GM12865 (cell line): ENCODE measurements at regions not wholly inside any gene's neighbourhood (a gene's known extent, or its start where the extent isn't known, plus 50 kb on each side); places are given as distances from the start of the nearest gene placed in this dataset.

Experiments used
- DNase-seq: peaks from one replicate; pipeline ENCODE4 v3.0.0; 2010; ENCODE audit warnings: low read depth
- H3K4me3 ChIP-seq: 2 replicates; pipeline ENCODE4 v1.5.1; 2011; ENCODE audit warnings: mild to moderate bottlenecking, low read depth, low read length, control low read depth
- TF ChIP-seq, protein P1 (sequence below): IDR thresholded peaks from 2 replicates; pipeline ENCODE4 v1.5.1; 2011; ENCODE audit warnings: low read length, control low read depth, low read depth, inconsistent platforms; ENCODE audit not compliant: insufficient read depth; ENCODE audit errors: missing control alignments

GRCh38 chr2:16774091-16774490, 108.5 kb upstream of the CYRIA start:
- H3K4me3 ChIP-seq = no peak overlapping the region
- TF ChIP-seq, protein P1, sequence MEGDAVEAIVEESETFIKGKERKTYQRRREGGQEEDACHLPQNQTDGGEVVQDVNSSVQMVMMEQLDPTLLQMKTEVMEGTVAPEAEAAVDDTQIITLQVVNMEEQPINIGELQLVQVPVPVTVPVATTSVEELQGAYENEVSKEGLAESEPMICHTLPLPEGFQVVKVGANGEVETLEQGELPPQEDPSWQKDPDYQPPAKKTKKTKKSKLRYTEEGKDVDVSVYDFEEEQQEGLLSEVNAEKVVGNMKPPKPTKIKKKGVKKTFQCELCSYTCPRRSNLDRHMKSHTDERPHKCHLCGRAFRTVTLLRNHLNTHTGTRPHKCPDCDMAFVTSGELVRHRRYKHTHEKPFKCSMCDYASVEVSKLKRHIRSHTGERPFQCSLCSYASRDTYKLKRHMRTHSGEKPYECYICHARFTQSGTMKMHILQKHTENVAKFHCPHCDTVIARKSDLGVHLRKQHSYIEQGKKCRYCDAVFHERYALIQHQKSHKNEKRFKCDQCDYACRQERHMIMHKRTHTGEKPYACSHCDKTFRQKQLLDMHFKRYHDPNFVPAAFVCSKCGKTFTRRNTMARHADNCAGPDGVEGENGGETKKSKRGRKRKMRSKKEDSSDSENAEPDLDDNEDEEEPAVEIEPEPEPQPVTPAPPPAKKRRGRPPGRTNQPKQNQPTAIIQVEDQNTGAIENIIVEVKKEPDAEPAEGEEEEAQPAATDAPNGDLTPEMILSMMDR = no peak
- no peak for DNase-seq

- no peak overlapping the region for H3K4me3 ChIP-seq
- TF ChIP-seq, protein P1 = peak; percentile 53
- DNase-seq = peak; percentile 53
Measured at GRCh38 chr2:16773080-16773713, 107.6 kb upstream of the CYRIA start.

DNA sequence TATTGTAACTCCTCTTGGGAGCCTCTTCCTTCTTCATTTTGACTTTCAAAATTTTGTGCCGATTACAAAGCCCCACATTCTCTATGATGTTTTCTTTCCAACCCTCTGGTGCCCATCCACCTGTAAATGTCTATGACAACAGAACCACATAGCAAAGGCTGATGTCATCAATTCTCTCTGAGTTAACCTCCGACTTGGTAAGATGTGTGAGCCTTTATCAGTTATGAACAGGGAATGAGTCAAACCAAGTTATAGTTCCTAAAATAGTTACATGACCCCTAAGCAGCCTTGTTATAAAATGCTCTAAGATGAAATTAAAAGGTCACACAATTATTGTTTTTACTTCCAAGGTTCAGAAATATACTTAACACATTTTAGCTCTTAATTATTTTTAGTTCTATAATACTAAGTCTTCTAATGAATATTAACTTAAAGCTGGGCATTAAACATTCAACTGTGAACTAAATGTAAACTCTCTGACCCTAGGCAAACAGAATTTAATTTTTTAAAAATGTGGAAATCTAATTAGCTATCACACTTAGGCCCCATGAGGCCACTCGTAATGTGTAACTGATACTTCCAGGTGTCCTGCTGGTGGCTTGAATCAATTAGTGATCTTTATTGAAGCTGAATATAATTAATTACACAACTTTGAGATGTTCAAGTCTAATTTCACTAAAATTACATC, 102.3 kb upstream of the CYRIA start:
- DNase-seq = no peak
- no peak overlapping the region for H3K4me3 ChIP-seq
- TF ChIP-seq, protein P1 = no peak

GRCh38 chr2:16765356-16765755, 99.7 kb upstream of the CYRIA start:
- TF ChIP-seq, protein P1 = no peak
- H3K4me3 ChIP-seq = no peak overlapping the region
- DNase-seq = no peak

DNA sequence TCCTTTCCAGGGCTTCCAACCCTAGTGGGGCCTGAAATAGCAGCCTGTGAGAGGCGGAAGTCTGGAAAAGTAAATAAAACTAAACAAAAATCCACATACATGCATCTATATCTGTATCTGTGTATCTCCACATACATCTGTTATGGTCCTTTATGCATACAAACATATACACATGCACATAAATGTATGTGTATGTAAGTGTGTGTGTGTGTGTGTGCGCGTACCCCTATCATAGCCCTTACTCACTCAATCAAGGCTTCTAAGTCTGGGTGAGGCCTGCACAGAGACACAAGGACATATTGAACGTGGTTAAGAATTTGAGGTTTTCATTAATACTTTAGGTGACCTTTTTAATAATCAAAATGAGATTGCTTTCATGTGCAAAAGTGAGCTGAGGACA, 98.9 kb upstream of the CYRIA start:
- no peak overlapping the region for H3K4me3 ChIP-seq
- DNase-seq = no peak
- TF ChIP-seq, protein P1 = no peak

GRCh38 chr2:16763493-16763899, 97.9 kb upstream of the CYRIA start:
- no peak for DNase-seq
- TF ChIP-seq, protein P1 = no peak
- no peak overlapping the region for H3K4me3 ChIP-seq

- DNase-seq = no peak
- TF ChIP-seq, protein P1 = no peak
- no peak overlapping the region for H3K4me3 ChIP-seq
Measured at GRCh38 chr2:16763056-16763455, 97.4 kb upstream of the CYRIA start.
